HEK293 (cell line): ENCODE measurements at regions not wholly inside any gene's neighbourhood (a gene's known extent, or its start where the extent isn't known, plus 50 kb on each side); places are given as distances from the start of the nearest gene placed in this dataset.

Source experiments
- INSM2 ChIP-seq: fragments of 450-650 bp; formaldehyde crosslinking; IDR thresholded peaks from 2 replicates; pipeline ENCODE4 v1.5.1; 2016; ENCODE audit warnings: missing biosample characterization, missing genetic modification characterization
- ZBTB44 ChIP-seq: fragments of 450-650 bp; IDR thresholded peaks from 2 replicates; pipeline ENCODE4 v1.5.1; 2018; ENCODE audit warnings: missing biosample characterization, mild to moderate bottlenecking, missing genetic modification characterization

- no peak for TF ChIP-seq ZBTB44 (tag by site-specific recombination)
- no peak for TF ChIP-seq INSM2 (tag by site-specific recombination)
Measured at GRCh38 chr20:58051367-58051766, 177.1 kb downstream of the ANKRD60 start.
